ENCODE measurements at regions not wholly inside any gene's neighbourhood (a gene's known extent, or its start where the extent isn't known, plus 50 kb on each side); places are given as distances from the start of the nearest gene placed in this dataset.

- peak in 1 of 6 donors; percentile 59 for DNase-seq (ENCODE audit: low read depth in 4 of 6, low spot score in 6 of 6)
- Histone ChIP-seq H3K27ac (ENCODE audit: low read depth, low read length) (no peak overlapping the region), H3K27me3 (ENCODE audit: control insufficient read depth, insufficient read depth, low read length) (peaks cover 3% of the 10 kb centered on the region), H3K4me3 (ENCODE audit: low read depth, low read length) (no peak overlapping the region), H3K36me3 (ENCODE audit: control insufficient read depth, insufficient read depth, low read length) (no peaks in the 10 kb centered on the region), H3K9me3 (ENCODE audit: control insufficient read depth, insufficient read depth, low read length) (no peaks in the 10 kb centered on the region), H3K4me1 (ENCODE audit: control insufficient read depth, insufficient read depth, low read length) (no peaks in the 10 kb centered on the region)
- WGBS (ENCODE audit: insufficient coverage) = 59% methylated on average over 3 of the region's 5 CpGs
Observed at GRCh38 chr20:16654858-16655535, 74.8 kb upstream of the SNRPB2 start.

- peak in 1 of 6 donors; percentile 81 for DNase-seq (ENCODE audit: low read depth in 4 of 6, low spot score in 6 of 6)
- H3K4me3 ChIP-seq (ENCODE audit: low read depth, low read length) = no peak overlapping the region
- H3K27ac ChIP-seq (ENCODE audit: low read depth, low read length) = no peak overlapping the region
- peaks cover 3% of the 10 kb centered on the region for H3K27me3 ChIP-seq (ENCODE audit: control insufficient read depth, insufficient read depth, low read length)
- H3K36me3 ChIP-seq (ENCODE audit: control insufficient read depth, insufficient read depth, low read length) = no peaks in the 10 kb centered on the region
- no CpG with 5 or more reads among the region's 2 CpGs for WGBS (ENCODE audit: insufficient coverage)
- H3K4me1 ChIP-seq (ENCODE audit: control insufficient read depth, insufficient read depth, low read length) = no peaks in the 10 kb centered on the region
- no peaks in the 10 kb centered on the region for H3K9me3 ChIP-seq (ENCODE audit: control insufficient read depth, insufficient read depth, low read length)
Observed at GRCh38 chr20:16653266-16653665, 76.6 kb upstream of the SNRPB2 start.

GRCh38 chr20:16647875-16648597 is 74.8 kb upstream of the KIF16B start:
- Histone ChIP-seq H3K27ac (ENCODE audit: low read depth, low read length) (peak overlapping the region; percentile 7), H3K27me3 (ENCODE audit: control insufficient read depth, insufficient read depth, low read length) (no peaks in the 10 kb centered on the region), H3K9me3 (ENCODE audit: control insufficient read depth, insufficient read depth, low read length) (no peaks in the 10 kb centered on the region), H3K36me3 (ENCODE audit: control insufficient read depth, insufficient read depth, low read length) (no peaks in the 10 kb centered on the region), H3K4me3 (ENCODE audit: low read depth, low read length) (no peak overlapping the region), H3K4me1 (ENCODE audit: control insufficient read depth, insufficient read depth, low read length) (no peaks in the 10 kb centered on the region)
- peak in 4 of 6 donors; percentile 27 to 96 (median 50) for DNase-seq (ENCODE audit: low read depth in 4 of 6, low spot score in 6 of 6)
- 26% methylated on average over 5 of the region's 12 CpGs for WGBS (ENCODE audit: insufficient coverage)

GRCh38 chr20:16641511-16642023 is 68.3 kb upstream of the KIF16B start:
- no CpG with 5 or more reads among the region's 2 CpGs for WGBS (ENCODE audit: insufficient coverage)
- no peak overlapping the region for H3K27ac ChIP-seq (ENCODE audit: low read depth, low read length)

GRCh38 chr20:16639027-16639941 is 66.0 kb upstream of the KIF16B start:
- 71% methylated on average over 5 of the region's 11 CpGs for WGBS (ENCODE audit: insufficient coverage)
- H3K27me3 ChIP-seq (ENCODE audit: control insufficient read depth, insufficient read depth, low read length) = no peaks in the 10 kb centered on the region
- H3K4me3 ChIP-seq (ENCODE audit: low read depth, low read length) = no peak overlapping the region

More at GRCh38 chr20:16641511-16642023, 68.3 kb upstream of the KIF16B start:
- DNase-seq (ENCODE audit: low read depth in 4 of 6, low spot score in 6 of 6) = no peak
- no peaks in the 10 kb centered on the region for H3K27me3 ChIP-seq (ENCODE audit: control insufficient read depth, insufficient read depth, low read length)
- H3K36me3 ChIP-seq (ENCODE audit: control insufficient read depth, insufficient read depth, low read length) = no peaks in the 10 kb centered on the region
- H3K9me3 ChIP-seq (ENCODE audit: control insufficient read depth, insufficient read depth, low read length) = no peaks in the 10 kb centered on the region
- no peak overlapping the region for H3K4me3 ChIP-seq (ENCODE audit: low read depth, low read length)
- H3K4me1 ChIP-seq (ENCODE audit: control insufficient read depth, insufficient read depth, low read length) = peaks cover 4% of the 10 kb centered on the region

GRCh38 chr20:16637797-16638196 is 64.5 kb upstream of the KIF16B start:
- Histone ChIP-seq H3K4me3 (ENCODE audit: low read depth, low read length) (no peak overlapping the region), H3K9me3 (ENCODE audit: control insufficient read depth, insufficient read depth, low read length) (no peaks in the 10 kb centered on the region), H3K4me1 (ENCODE audit: control insufficient read depth, insufficient read depth, low read length) (peaks cover 4% of the 10 kb centered on the region), H3K27me3 (ENCODE audit: control insufficient read depth, insufficient read depth, low read length) (no peaks in the 10 kb centered on the region), H3K36me3 (ENCODE audit: control insufficient read depth, insufficient read depth, low read length) (no peaks in the 10 kb centered on the region), H3K27ac (ENCODE audit: low read depth, low read length) (no peak overlapping the region)
- DNase-seq (ENCODE audit: low read depth in 4 of 6, low spot score in 6 of 6) = peak in 1 of 6 donors; percentile 46
- WGBS (ENCODE audit: insufficient coverage) = 67% methylated on average over 6 of the region's 10 CpGs

More at GRCh38 chr20:16639027-16639941, 66.0 kb upstream of the KIF16B start:
- Histone ChIP-seq H3K27ac (ENCODE audit: low read depth, low read length) (no peak overlapping the region), H3K36me3 (ENCODE audit: control insufficient read depth, insufficient read depth, low read length) (no peaks in the 10 kb centered on the region), H3K4me1 (ENCODE audit: control insufficient read depth, insufficient read depth, low read length) (peaks cover 4% of the 10 kb centered on the region), H3K9me3 (ENCODE audit: control insufficient read depth, insufficient read depth, low read length) (no peaks in the 10 kb centered on the region)
- no peak for DNase-seq (ENCODE audit: low read depth in 4 of 6, low spot score in 6 of 6)

GRCh38 chr20:16626849-16627248 is 53.6 kb upstream of the KIF16B start:
- no peak for DNase-seq (ENCODE audit: low read depth in 4 of 6, low spot score in 6 of 6)
- H3K4me1 ChIP-seq (ENCODE audit: control insufficient read depth, insufficient read depth, low read length) = no peaks in the 10 kb centered on the region
- no peaks in the 10 kb centered on the region for H3K9me3 ChIP-seq (ENCODE audit: control insufficient read depth, insufficient read depth, low read length)
- H3K36me3 ChIP-seq (ENCODE audit: control insufficient read depth, insufficient read depth, low read length) = no peaks in the 10 kb centered on the region
- H3K4me3 ChIP-seq (ENCODE audit: low read depth, low read length) = no peak overlapping the region
- no peaks in the 10 kb centered on the region for H3K27me3 ChIP-seq (ENCODE audit: control insufficient read depth, insufficient read depth, low read length)
- no CpG with 5 or more reads among the region's 1 CpG for WGBS (ENCODE audit: insufficient coverage)
- no peak overlapping the region for H3K27ac ChIP-seq (ENCODE audit: low read depth, low read length)

- Histone ChIP-seq H3K4me3 (ENCODE audit: low read depth, low read length) (no peak overlapping the region), H3K9me3 (ENCODE audit: control insufficient read depth, insufficient read depth, low read length) (no peaks in the 10 kb centered on the region), H3K36me3 (ENCODE audit: control insufficient read depth, insufficient read depth, low read length) (no peaks in the 10 kb centered on the region), H3K4me1 (ENCODE audit: control insufficient read depth, insufficient read depth, low read length) (no peaks in the 10 kb centered on the region), H3K27ac (ENCODE audit: low read depth, low read length) (no peak overlapping the region), H3K27me3 (ENCODE audit: control insufficient read depth, insufficient read depth, low read length) (no peaks in the 10 kb centered on the region)
- WGBS (ENCODE audit: insufficient coverage) = no CpG with 5 or more reads among the region's 1 CpG
- DNase-seq (ENCODE audit: low read depth in 4 of 6, low spot score in 6 of 6) = no peak
Observed at GRCh38 chr20:16624106-16624505, 50.9 kb upstream of the KIF16B start.

All from spinal cord (tissue), 9 donors.